Coronary artery (tissue), 2 donors: ENCODE measurements at regions not wholly inside any gene's neighbourhood (a gene's known extent, or its start where the extent isn't known, plus 50 kb on each side); places are given as distances from the start of the nearest gene placed in this dataset.

Experiments used
- DNase-seq: peaks from one replicate; pipeline ENCODE4 v3.0.0-alpha.2; 2017; ENCODE audit warnings: low spot score
- H3K27ac ChIP-seq, 2 donors: fragments of 200-600 bp; sonication (generic); one replicate each; pipeline ENCODE4 v1.5.1; 2016 to 2019
- H3K4me3 ChIP-seq: fragments of 200-600 bp; sonication (generic); 2 replicates; pipeline ENCODE4 v1.5.1; 2016; ENCODE audit warnings: mild to moderate bottlenecking, moderate library complexity
- CTCF ChIP-seq: fragments of 200-600 bp; sonication (generic); IDR thresholded peaks from one replicate; pipeline ENCODE4 v1.5.1; 2019; ENCODE audit warnings: antibody characterized with exemption

- no peak for DNase-seq
- no peak overlapping the region for H3K27ac ChIP-seq
- no peak overlapping the region for H3K4me3 ChIP-seq
- no peak for TF ChIP-seq CTCF
Observed at GRCh38 chr10:128432011-128432410, 305.8 kb upstream of the MKI67 start.

- DNase-seq: no peak
- H3K27ac ChIP-seq: no peak overlapping the region
- TF ChIP-seq CTCF: no peak
- H3K4me3 ChIP-seq: no peak overlapping the region
Observed at GRCh38 chr10:128432423-128432822, 306.2 kb upstream of the MKI67 start.

GRCh38 chr10:128435811-128436210, 309.6 kb upstream of the MKI67 start:
- no peak for TF ChIP-seq CTCF
- no peak overlapping the region for H3K27ac ChIP-seq
- DNase-seq: no peak
- H3K4me3 ChIP-seq: no peak overlapping the region

GRCh38 chr10:128437786-128438345, 311.6 kb upstream of the MKI67 start:
- Histone ChIP-seq H3K4me3 (no peak overlapping the region), H3K27ac (no peak overlapping the region)
- no peak for TF ChIP-seq CTCF
- no peak for DNase-seq

GRCh38 chr10:128438417-128439063, 312.3 kb upstream of the MKI67 start:
- no peak for DNase-seq

GRCh38 chr10:128440513-128441160, 314.4 kb upstream of the MKI67 start:
- no peak for DNase-seq
- TF ChIP-seq CTCF: no peak
- H3K27ac ChIP-seq: no peak overlapping the region
- H3K4me3 ChIP-seq: no peak overlapping the region

More at GRCh38 chr10:128438417-128439063, 312.3 kb upstream of the MKI67 start:
- H3K4me3 ChIP-seq: no peak overlapping the region
- H3K27ac ChIP-seq: no peak overlapping the region
- TF ChIP-seq CTCF: no peak
